ENCODE measurements at regions not wholly inside any gene's neighbourhood (a gene's known extent, or its start where the extent isn't known, plus 50 kb on each side); places are given as distances from the start of the nearest gene placed in this dataset.
"Not testable (repeated sequence)": the region's sequence is repeated elsewhere in the genome, so short reads cannot be mapped to it uniquely, and the experiment has no call there.

GRCh38 chr4:141469392-141469791 is 167.0 kb upstream of the IL15 start:
- FAIRE-seq: no peak
- H3K4me1 ChIP-seq (ENCODE audit: control insufficient read depth in 2 of 3, insufficient read depth in 2 of 3, low read depth in 1 of 3, low read length in 3 of 3): no peaks in the 10 kb centered on the region
- DNase-seq: no peak
- intact Hi-C loops (cut with DNase I): no loop called here
- H3K9ac ChIP-seq (ENCODE audit: low read length in 3 of 3): no peak overlapping the region
- H3K36me3 ChIP-seq (ENCODE audit: control insufficient read depth in 2 of 3, insufficient read depth in 3 of 3, low read length in 3 of 3): no peaks in the 10 kb centered on the region
- H3K9me3 ChIP-seq (ENCODE audit: control insufficient read depth in 2 of 3, insufficient read depth in 1 of 3, low read length in 3 of 3): no peaks in the 10 kb centered on the region
- TF ChIP-seq CTCF (IDR thresholded peaks at IDR 0.05; ENCODE audit: borderline replicate concordance, extremely low read depth, insufficient read depth): no peak
- no peak overlapping the region for H3K4me3 ChIP-seq (ENCODE audit: low read length in 3 of 3)
- H3K27ac ChIP-seq (ENCODE audit: low read depth in 2 of 2, low read length in 2 of 2): no peak overlapping the region
- H3K27me3 ChIP-seq (ENCODE audit: control insufficient read depth, insufficient read depth, low read length): no peaks in the 10 kb centered on the region

DNA sequence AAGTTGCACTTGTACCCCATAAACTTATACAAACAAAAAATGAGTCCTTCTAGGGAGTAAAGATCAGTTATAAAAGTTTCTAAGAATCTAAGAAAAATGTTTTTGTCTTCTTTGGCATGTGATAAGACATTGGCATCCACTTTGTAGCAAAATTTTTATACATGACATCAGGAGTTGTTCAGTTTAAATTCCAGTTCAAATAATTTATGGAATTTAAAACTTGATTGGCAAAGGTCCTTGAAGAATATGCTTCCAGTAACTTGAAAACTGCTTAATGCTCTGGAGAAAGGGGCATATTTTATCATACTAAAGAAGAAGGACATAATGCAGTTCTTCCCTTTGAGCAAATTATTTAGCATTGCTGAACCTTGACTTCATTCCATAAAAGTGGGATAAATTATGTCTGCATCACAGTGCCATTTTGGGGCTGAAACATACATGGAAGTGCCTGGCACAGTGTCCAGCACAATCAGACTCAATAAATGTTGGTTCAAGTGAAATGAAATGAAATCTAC is 163.3 kb upstream of the IL15 start:
- Histone ChIP-seq H3K36me3 (ENCODE audit: control insufficient read depth in 2 of 3, insufficient read depth in 3 of 3, low read length in 3 of 3) (no peaks in the 10 kb centered on the region), H3K27ac (ENCODE audit: low read depth in 2 of 2, low read length in 2 of 2) (no peak overlapping the region), H3K27me3 (ENCODE audit: control insufficient read depth, insufficient read depth, low read length) (no peaks in the 10 kb centered on the region), H3K4me1 (ENCODE audit: control insufficient read depth in 2 of 3, insufficient read depth in 2 of 3, low read depth in 1 of 3, low read length in 3 of 3) (no peaks in the 10 kb centered on the region), H3K4me3 (ENCODE audit: low read length in 3 of 3) (no peak overlapping the region), H3K9me3 (ENCODE audit: control insufficient read depth in 2 of 3, insufficient read depth in 1 of 3, low read length in 3 of 3) (no peaks in the 10 kb centered on the region), H3K9ac (ENCODE audit: low read length in 3 of 3) (no peak overlapping the region)
- TF ChIP-seq CTCF (IDR thresholded peaks at IDR 0.05; ENCODE audit: borderline replicate concordance, extremely low read depth, insufficient read depth): no peak
- intact Hi-C loops (cut with DNase I): no loop called here
- DNase-seq (no peak), FAIRE-seq (no peak)

- Histone ChIP-seq H3K4me1 (ENCODE audit: control insufficient read depth in 2 of 3, insufficient read depth in 2 of 3, low read depth in 1 of 3, low read length in 3 of 3) (no peaks in the 10 kb centered on the region), H3K36me3 (ENCODE audit: control insufficient read depth in 2 of 3, insufficient read depth in 3 of 3, low read length in 3 of 3) (no peaks in the 10 kb centered on the region), H3K4me3 (ENCODE audit: low read length in 3 of 3) (no peak overlapping the region), H3K27ac (ENCODE audit: low read depth in 2 of 2, low read length in 2 of 2) (no peak overlapping the region), H3K9ac (ENCODE audit: low read length in 3 of 3) (no peak overlapping the region), H3K27me3 (ENCODE audit: control insufficient read depth, insufficient read depth, low read length) (no peaks in the 10 kb centered on the region), H3K9me3 (ENCODE audit: control insufficient read depth in 2 of 3, insufficient read depth in 1 of 3, low read length in 3 of 3) (no peaks in the 10 kb centered on the region)
- DNase-seq (peak in 2 of 5 donors; percentile 10 to 20), FAIRE-seq (no peak)
- no peak for TF ChIP-seq CTCF (IDR thresholded peaks at IDR 0.05; ENCODE audit: borderline replicate concordance, extremely low read depth, insufficient read depth)
- intact Hi-C loops (cut with DNase I): no loop called here
These were observed 162.4 kb upstream of the IL15 start for GRCh38 chr4:141473952-141474351.

DNA sequence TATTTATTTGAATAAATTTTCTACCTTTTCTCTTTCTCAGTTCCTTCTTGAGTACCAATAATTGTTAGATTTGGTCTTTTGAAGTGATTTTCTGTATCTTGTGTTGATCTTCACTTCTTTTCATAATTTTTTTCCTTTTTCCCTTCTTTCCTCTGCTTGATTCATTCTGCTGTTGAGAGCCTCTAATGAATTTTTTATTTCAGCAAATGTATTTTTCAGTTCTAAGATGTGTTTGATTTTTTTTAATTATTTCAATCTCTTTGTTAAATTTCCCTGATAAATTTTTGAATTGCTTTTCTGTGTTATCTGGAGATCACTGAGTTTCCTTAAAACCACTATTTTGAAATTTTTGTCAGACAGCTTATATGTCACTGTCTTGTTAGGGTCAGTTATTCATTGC is 155.4 kb upstream of the IL15 start:
- DNase-seq: no peak
- Histone ChIP-seq H3K27me3 (ENCODE audit: control insufficient read depth, insufficient read depth, low read length) (no peaks in the 10 kb centered on the region), H3K36me3 (ENCODE audit: control insufficient read depth in 2 of 3, insufficient read depth in 3 of 3, low read length in 3 of 3) (no peaks in the 10 kb centered on the region), H3K9ac (ENCODE audit: low read length in 3 of 3) (no peak overlapping the region), H3K9me3 (ENCODE audit: control insufficient read depth in 2 of 3, insufficient read depth in 1 of 3, low read length in 3 of 3) (peaks cover 0 to 16% (median 0%) of the 10 kb centered on the region in 3 donors), H3K27ac (ENCODE audit: low read depth in 2 of 2, low read length in 2 of 2) (no peak overlapping the region), H3K4me3 (ENCODE audit: low read length in 3 of 3) (no peak overlapping the region), H3K4me1 (ENCODE audit: control insufficient read depth in 2 of 3, insufficient read depth in 2 of 3, low read depth in 1 of 3, low read length in 3 of 3) (no peaks in the 10 kb centered on the region)
- FAIRE-seq: peak; percentile 3
- no peak for TF ChIP-seq CTCF (IDR thresholded peaks at IDR 0.05; ENCODE audit: borderline replicate concordance, extremely low read depth, insufficient read depth)
- intact Hi-C loops (cut with DNase I): no loop called here

GRCh38 chr4:141484298-141484697 is 152.1 kb upstream of the IL15 start:
- H3K4me3 ChIP-seq (ENCODE audit: low read length in 3 of 3); FAIRE-seq; H3K36me3 ChIP-seq (ENCODE audit: control insufficient read depth in 2 of 3, insufficient read depth in 3 of 3, low read length in 3 of 3); intact Hi-C loops (cut with DNase I); H3K4me1 ChIP-seq (ENCODE audit: control insufficient read depth in 2 of 3, insufficient read depth in 2 of 3, low read depth in 1 of 3, low read length in 3 of 3); H3K27ac ChIP-seq (ENCODE audit: low read depth in 2 of 2, low read length in 2 of 2); DNase-seq; H3K27me3 ChIP-seq (ENCODE audit: control insufficient read depth, insufficient read depth, low read length); H3K9ac ChIP-seq (ENCODE audit: low read length in 3 of 3): not testable (repeated sequence)
- H3K9me3 ChIP-seq (ENCODE audit: control insufficient read depth in 2 of 3, insufficient read depth in 1 of 3, low read length in 3 of 3): peaks cover 0 to 16% (median 0%) of the 10 kb centered on the region in 3 donors
